Adrenal gland (tissue), 5 donors: ENCODE measurements at regions not wholly inside any gene's neighbourhood (a gene's known extent, or its start where the extent isn't known, plus 50 kb on each side); places are given as distances from the start of the nearest gene placed in this dataset.

Experiments used
- CTCF ChIP-seq, 6 experiments: fragments of 450-650 bp in 4 of 6; fragments of 200-600 bp in 2 of 6; sonication (generic) in 1 of 6; IDR thresholded peaks; 1 replicate in 5 of 6; 2 replicates in 1 of 6; pipeline versions ENCODE4 v1.5.1 to v1.8.0; 2016 to 2021; ENCODE audit warnings: antibody characterized with exemption in 6 of 6, mild to moderate bottlenecking in 2 of 6, moderate library complexity in 1 of 6
- POLR2A ChIP-seq, 2 donors: fragments of 450-650 bp; IDR thresholded peaks; one replicate each; pipeline ENCODE4 v1.6.1; 2017; ENCODE audit warnings: antibody characterized with exemption in 2 of 2, mild to moderate bottlenecking in 2 of 2, moderate library complexity in 1 of 2
- donor health status: DM: no; HTN: no; CAD: no.

GRCh38 chr21:24869862-24870261 lies 737.4 kb downstream of the MRPL39 start:
- TF ChIP-seq CTCF (IDR thresholded peaks at IDR 0.05) (no peak), POLR2A (IDR thresholded peaks at IDR 0.05) (no peak)
